GM12891 (cell line): ENCODE measurements at regions not wholly inside any gene's neighbourhood (a gene's known extent, or its start where the extent isn't known, plus 50 kb on each side); places are given as distances from the start of the nearest gene placed in this dataset.

Experiments
- POLR2A ChIP-seq: IDR thresholded peaks from 2 replicates; pipeline ENCODE4 v1.6.1; 2011; ENCODE audit warnings: low read depth, low read length, control low read depth
- TAF1 ChIP-seq: IDR thresholded peaks from 2 replicates; pipeline ENCODE4 v1.6.1; 2011; ENCODE audit warnings: low read depth, low read length, control low read depth

GRCh38 chr3:14297305-14297704, 105.1 kb upstream of the SLC6A6 start:
- TF ChIP-seq POLR2A, result no peak
- no peak for TF ChIP-seq TAF1
